ENCODE measurements at regions not wholly inside any gene's neighbourhood (a gene's known extent, or its start where the extent isn't known, plus 50 kb on each side); places are given as distances from the start of the nearest gene placed in this dataset.

DNA sequence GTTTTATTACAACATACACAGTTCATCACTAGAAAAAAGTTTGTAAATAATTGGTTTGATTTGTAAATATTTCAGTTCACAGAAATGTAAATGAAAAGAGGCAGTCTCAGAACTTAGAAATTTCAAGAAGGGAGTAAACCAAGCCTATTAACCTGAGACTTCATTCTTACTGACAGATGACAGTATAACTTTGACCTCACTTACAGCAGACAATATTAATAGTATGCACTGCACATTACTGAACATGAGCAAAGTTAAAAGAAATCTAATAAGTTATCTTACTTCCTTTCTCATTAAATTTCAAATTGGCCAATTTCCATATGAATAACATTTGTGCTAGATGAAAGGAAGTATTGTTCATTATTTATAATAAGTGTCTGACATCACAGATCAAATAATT is 235.8 kb downstream of the SLC6A15 start:
- no peak for DNase-seq

GRCh38 chr12:84661786-84662185 is 250.8 kb downstream of the SLC6A15 start:
- DNase-seq = no peak

DNA sequence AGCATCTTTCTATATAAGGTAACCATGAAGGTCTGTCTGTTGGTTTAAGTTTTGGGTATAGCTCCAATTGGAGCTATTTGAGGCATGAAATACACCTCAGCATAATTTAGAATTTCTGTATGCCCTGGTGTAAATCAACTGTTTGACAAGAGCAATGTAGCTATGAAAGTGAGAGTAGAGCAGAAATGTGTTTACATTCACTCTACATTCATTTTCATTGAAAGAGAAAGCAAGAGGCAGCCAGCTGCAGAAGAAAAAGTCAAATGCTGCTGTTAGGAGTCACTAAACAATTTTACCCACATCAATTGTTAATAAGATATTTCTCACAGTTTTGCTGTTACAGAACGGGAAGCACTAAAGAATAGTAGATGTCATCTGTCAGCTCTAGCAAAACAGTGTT is 252.5 kb downstream of the SLC6A15 start:
- DNase-seq = no peak

DNA sequence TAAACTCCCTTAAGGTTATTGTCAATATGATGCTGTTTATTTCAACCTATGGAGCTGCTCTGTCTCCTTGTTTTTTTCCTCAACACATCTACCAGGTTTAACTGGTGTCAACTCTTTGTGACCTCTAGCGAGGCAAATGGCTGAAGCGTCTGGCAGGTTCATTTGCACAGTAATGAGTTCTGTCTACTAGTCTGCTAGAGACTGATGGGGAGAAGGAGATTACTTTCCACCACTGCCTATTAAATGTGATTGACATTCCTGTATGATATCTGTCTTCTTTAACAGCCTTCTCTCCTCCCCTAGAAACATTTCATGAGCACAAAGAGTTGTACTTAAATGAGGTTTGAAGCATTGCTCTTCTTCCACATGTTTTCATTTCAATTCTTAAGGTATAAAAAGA is 253.7 kb downstream of the SLC6A15 start:
- no peak for DNase-seq

DNA sequence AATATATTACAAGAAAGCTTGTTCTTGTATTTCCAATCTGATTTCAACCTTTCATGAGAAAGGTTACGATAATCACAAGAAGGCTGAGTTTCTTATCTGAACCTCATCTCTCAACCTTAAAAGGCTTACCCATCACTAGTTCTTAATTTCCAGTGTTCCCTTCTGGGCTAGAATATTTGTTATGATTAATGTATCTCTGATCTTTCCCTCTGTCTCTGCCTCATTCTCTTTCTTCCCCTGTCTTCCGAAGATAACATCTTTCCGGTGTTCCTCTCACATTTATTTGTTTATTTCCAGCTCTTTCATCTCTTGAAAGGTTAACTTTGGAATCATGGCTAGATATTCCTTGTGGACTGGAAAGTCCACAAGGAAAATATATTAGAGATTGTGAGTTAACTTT is 255.9 kb downstream of the SLC6A15 start:
- DNase-seq = no peak

DNA sequence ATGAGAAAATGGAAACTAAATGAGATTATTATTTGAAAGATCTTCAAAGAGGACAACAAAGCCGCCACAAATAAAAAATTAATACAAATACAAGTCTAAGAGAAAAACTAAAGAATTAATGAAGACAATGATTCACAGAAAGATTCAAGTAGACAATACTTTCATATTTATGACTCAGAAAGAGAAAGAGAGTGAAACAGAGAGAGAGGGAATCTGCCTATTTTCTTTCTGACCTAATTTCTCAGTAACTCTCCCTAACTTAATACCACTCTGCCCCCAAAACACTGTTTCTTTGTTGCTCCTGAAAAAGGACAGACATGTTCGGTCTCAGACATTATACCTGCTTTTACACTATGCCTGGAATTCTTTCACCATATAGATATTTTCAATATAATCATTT is 259.1 kb downstream of the SLC6A15 start:
- DNase-seq = no peak

DNA sequence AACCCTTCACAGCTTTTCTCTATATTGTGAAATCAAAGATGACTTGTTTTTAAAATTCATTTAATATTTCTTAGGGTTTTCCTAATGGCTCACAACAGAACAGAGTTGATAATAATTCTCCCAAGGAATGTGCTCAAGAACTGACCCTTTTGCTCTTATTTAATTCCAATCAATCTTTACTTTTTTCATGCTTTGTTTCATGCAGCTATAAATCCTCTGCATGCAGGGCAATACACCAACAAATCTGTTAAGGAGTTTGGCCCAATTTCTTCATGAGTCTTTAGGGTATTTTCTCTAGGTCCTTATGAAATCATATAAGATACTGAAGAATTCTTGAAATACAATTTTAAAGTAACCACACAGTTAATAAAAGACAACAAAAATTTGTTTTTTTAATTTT is 264.2 kb downstream of the SLC6A15 start:
- DNase-seq = no peak

DNA sequence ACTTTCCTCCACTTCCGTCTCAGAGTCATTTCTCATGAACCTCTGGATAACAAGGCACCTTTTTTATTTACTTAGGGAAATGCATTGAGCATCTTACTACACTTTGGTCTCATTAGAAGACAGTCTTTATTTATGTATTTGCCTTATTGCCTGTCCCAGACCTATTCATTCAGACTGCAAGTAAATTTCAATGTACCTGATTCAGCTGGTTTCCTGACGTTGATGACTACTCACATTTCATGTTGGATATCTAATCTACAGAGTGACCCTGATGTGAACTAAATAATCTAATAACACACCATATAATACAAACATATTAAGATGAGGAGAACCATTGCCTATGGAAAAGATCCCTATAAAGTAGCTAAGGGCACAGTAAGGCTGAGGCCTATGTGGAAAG is 267.7 kb downstream of the SLC6A15 start:
- no peak for DNase-seq

- DNase-seq = no peak
These were observed 268.6 kb downstream of the SLC6A15 start for GRCh38 chr12:84643993-84644392.

- peak; percentile 67 for DNase-seq
These were observed 270.6 kb downstream of the SLC6A15 start for GRCh38 chr12:84641940-84642545.

GRCh38 chr12:84638811-84639368 is 273.7 kb downstream of the SLC6A15 start:
- no peak for DNase-seq

DNA sequence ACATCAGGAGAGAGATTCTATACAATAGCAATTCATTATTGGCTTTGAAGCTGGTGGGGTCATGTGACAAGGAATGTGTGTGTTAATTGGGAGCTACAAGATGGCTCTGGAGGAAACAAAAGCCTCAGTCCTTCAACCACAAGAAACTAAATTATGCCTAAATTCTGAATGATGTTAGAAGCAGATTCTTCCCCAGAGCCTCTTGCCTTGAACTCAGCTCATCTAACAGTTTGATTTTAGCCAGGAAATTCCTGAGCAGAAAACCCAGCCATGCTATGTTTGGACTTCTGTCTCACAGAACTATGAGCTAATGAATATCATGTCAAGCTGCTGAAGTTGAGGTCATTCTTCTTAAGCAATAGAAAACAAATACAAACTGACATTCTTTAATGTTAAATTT is 274.7 kb downstream of the SLC6A15 start:
- DNase-seq = no peak

GRCh38 chr12:84636801-84637290 is 275.8 kb downstream of the SLC6A15 start:
- DNase-seq = no peak

GRCh38 chr12:84634526-84634925 is 278.1 kb downstream of the SLC6A15 start:
- no peak for DNase-seq

GRCh38 chr12:84632556-84632955 is 280.0 kb downstream of the SLC6A15 start:
- no peak for DNase-seq

- no peak for DNase-seq
These were observed 281.6 kb downstream of the SLC6A15 start for GRCh38 chr12:84631020-84631419.

- DNase-seq = no peak
These were observed 285.0 kb downstream of the SLC6A15 start for GRCh38 chr12:84627593-84627992.

- no peak for DNase-seq
These were observed 288.0 kb downstream of the SLC6A15 start for GRCh38 chr12:84624601-84625000.

DNA sequence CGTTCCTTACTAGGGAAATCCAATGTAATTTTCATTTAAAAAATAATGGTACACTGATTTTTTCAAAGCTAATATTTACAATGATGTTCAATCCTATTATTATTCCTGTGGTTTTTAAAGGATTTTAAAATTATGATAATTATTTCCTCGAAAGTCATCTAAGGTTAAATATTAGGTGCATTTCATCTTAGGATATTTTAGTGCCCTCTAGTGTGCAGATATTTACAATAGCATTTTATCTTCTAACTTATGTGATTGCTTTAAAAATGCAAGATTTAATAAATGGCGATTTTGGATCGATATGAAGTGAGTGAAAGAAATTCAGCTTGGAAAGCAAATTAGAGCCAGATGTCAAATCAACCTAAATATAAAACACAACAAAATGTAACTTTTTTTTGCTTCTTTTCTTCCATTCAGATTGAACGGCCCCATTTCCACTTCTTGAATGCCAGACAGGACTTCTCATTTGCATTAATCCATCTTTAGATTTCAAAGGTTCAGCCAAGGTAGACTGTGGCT is 293.5 kb downstream of the SLC6A15 start:
- no peak for DNase-seq

GRCh38 chr12:84607170-84607819 is 305.3 kb downstream of the SLC6A15 start:
- DNase-seq = peak; percentile 38

DNA sequence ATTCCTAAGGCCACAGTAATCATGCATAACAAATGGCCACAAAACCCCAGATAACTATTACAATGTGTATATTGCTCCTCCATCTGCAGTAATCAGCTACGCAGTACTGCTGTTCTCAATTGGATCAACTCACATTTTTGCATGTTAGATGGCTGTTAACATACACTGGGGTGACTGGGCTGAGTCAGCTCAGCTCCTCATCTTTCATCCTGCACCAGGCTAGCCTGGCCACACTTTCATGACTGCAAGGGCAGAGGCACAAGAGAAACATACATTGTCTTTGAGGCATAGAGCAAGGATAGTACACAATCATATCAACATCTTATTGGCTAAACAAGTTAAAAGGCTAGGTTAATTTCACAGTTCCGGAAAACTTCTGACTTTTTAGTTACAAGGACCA is 306.6 kb downstream of the SLC6A15 start:
- DNase-seq = no peak

- peak; percentile 62 for DNase-seq
These were observed 308.0 kb downstream of the SLC6A15 start for GRCh38 chr12:84604551-84604950.
